H4 (cell line): ENCODE measurements at regions not wholly inside any gene's neighbourhood (a gene's known extent, or its start where the extent isn't known, plus 50 kb on each side); places are given as distances from the start of the nearest gene placed in this dataset.

Source experiments
- DNase-seq: peaks from one replicate; pipeline ENCODE4 v3.0.0-alpha.2; 2015; ENCODE audit warnings: low spot score

GRCh38 chr20:11573507-11573906, 344.2 kb upstream of the BTBD3 start:
- no peak for DNase-seq

- DNase-seq, result peak; percentile 42
These were observed 336.4 kb upstream of the BTBD3 start for GRCh38 chr20:11581271-11581670.

GRCh38 chr20:11582060-11582459, 335.6 kb upstream of the BTBD3 start:
- no peak for DNase-seq

DNA sequence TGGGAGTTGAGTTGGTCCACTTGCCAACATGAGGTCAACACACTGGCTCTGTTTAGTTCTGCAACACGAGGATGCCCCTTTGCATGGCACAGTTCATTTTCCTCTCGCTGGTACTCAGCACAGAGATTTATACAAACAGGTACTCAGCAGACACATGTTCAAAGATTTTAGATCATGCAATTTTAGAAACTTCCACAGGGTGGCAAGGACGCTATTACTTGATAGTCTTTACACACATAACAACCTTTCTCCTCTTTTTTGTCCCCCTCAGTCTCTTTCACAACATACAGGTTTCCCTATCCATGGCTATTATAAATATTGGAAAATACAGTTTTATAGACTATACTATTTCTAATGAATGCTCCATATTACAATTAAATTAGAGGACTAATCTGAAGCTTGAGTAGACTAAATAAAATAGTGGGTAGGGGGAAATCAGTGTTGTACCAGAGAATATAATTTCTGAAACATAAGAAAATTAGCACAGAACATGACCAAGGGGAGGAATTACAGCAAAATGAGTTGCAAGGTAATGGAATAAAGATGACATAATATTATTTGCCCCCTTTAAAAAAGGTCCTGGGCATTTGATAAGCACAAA, 331.8 kb upstream of the BTBD3 start:
- DNase-seq, result peak; percentile 27

DNA sequence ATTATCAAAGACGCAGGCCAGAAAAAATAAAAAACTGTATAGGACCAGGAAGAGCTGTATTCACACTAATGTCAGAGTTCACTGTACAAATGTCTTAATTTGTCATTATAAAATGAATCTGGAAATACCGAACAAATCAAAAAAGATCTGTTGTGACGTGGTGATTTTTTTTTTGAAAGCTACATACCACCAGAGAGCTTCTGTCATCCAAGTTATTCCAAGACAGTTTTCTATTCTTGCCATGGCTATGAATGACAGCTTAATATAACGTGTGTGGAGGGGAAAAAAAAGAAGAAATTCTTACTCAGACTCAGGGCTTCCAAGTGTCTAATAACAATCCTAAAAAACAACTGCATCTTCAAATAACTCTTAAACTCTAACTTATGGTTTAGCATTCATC, 328.8 kb upstream of the BTBD3 start:
- DNase-seq, result no peak

DNA sequence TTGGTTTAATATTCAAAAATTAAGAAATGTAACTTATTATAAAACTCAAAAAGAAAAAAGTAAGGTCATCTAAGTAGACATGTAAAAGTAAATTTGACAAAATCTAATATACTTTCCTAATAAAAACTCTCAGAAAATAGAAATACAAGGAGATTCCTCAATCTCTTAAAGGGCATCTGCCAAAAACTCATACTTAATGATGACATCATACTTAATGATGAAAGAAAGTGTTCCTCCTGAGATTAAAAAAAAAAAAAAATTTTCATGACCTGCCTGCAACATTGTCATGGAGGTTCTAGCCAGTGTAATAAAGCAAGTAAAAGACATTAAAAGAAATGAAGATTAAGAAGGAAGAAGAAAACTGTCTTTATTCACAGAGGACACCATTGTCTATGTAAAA, 325.7 kb upstream of the BTBD3 start:
- no peak for DNase-seq

GRCh38 chr20:11604339-11604738, 313.4 kb upstream of the BTBD3 start:
- no peak for DNase-seq

DNA sequence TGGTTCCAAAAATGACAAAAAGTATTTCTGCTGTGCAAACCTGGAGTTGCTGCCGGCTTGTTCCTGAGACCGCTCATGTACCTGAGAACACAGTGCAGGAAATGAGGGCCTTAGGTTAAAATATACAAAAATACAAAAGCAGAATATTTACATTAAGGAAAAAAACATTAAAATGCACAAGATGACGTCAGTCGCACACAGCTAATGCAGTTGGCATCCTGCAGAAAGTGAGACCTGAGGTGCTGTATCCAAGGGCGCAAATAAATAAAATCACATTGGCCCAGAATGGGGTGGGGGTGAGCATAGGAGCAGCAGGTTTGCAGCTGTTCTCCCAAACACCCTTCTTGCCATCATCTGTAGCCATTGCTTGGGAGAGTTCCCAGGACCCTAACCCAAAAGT, 310.6 kb upstream of the BTBD3 start:
- no peak for DNase-seq

- DNase-seq, result no peak
These were observed 309.0 kb upstream of the BTBD3 start for GRCh38 chr20:11608736-11609135.

DNA sequence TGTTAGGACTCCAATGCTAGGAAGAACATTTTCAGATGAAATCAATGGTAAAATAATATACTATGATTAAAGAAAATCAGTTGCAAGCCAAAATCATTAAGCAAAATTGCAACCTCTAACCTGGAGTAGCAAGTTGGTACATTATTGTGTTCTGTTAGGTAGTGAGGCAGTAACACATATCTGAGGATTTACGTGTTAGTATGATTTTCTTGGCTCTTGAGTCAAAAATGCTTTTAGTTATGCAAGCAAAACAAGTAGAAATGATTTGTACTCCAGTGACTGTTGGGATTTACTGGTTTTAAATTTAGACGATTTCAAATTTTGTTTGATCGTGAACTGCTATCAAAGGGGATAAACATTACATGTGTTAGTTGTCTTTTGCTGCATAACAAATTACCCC, 293.0 kb upstream of the BTBD3 start:
- DNase-seq, result no peak

DNA sequence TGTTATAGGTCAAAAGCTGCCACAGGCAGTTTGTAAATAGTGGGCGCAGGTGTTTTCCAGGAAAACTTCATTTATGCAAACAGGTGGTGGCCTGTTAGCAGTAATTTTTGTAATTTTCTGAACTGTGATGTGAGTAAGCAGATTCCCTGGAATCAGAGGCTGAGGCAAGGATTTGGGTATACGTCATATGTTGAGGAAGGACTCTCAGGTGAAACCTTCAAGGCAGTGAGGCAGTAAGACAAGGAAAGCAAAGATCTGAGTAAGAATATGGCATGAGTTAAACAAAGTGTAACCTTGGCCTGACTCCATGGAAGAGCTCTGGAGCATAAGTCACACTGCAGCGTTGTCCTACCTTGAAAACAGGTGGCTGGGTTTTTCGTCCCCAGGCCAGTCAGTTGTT, 291.1 kb upstream of the BTBD3 start:
- no peak for DNase-seq

GRCh38 chr20:11642866-11643265, 274.8 kb upstream of the BTBD3 start:
- DNase-seq, result no peak

- no peak for DNase-seq
These were observed 271.3 kb upstream of the BTBD3 start for GRCh38 chr20:11646359-11646758.

DNA sequence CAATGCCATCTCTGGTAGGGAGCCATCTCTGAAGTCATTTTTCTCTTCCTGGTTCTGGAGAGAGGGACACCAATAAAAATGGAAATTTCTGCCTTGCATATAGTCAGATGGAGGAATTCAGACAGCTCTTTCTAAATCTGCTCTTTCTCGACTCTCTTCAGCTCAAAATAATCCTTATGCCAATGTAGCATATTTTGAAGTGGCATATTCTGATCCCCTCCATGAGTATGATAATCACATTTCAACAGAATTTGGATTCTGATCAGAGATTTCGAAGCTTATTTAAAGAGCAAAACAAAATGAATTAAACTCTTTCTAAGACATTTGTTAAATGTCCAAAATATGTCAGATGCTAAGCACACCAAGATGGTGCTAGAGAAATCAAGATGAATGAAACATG, 267.1 kb upstream of the BTBD3 start:
- DNase-seq, result no peak

GRCh38 chr20:11651138-11651537, 266.6 kb upstream of the BTBD3 start:
- DNase-seq, result no peak

- no peak for DNase-seq
These were observed 266.0 kb upstream of the BTBD3 start for GRCh38 chr20:11651647-11652046.

DNA sequence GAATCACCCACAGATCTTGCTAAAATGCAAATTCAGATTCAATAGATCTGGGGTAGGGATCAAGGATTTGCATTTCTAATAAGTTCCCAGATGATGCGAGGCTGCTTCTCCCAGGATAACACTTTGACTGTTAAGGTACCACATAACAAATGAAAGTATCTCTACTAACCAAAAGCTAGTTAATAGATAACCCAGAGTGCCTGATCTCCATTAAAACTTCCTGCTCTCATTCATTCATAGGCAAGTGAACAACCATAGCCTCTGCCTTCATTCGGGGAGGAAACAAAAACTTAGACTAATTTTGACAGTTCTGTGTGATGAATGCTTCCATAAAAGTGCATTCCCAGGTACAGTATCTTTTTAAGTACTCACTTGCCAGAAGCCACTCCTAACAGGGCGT, 265.6 kb upstream of the BTBD3 start:
- DNase-seq, result no peak

GRCh38 chr20:11654766-11655165, 262.9 kb upstream of the BTBD3 start:
- no peak for DNase-seq

GRCh38 chr20:11660673-11661072, 257.0 kb upstream of the BTBD3 start:
- no peak for DNase-seq

DNA sequence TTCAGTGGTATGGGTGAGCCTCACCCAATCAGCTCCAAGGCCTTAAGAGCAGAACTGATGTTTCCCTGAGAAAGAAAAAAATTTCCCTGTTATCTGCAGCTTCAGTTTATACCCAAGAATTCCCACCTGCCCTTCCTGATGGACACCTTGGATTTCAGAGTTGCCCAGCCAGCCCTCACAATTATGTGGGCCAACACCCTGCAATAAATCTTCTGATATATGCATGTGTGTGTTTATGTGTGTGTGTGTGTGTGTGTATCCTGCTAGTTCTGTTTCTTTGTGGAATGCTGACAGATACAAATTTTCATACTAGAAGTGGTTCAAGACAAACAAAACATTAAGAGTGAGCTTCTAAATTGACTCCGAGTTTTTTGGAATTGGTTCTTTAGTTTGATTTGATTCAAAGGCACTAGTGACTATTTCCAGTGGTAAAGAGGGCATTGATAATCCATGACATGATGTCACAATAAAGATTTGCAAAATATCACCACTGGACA, 246.6 kb upstream of the BTBD3 start:
- no peak for DNase-seq

DNA sequence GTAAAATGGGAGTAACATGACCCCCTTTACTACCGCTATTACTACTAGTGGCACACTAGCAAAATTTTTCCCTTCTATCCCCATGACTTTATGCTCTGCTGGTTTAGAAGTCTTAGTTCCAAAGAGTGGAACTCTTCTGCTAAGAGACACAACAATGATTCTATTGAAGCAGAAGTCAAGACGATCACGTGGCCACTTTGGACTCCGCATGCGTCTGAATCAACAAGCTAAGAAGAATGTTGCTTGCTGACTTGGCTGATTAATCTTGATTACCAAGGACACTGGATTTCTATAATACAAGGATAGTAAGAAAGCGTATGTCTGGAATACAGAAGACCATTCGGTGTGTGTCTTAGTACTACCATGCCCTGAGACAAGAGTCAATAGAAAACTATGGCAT, 244.7 kb upstream of the BTBD3 start:
- no peak for DNase-seq

GRCh38 chr20:11675920-11676629, 241.6 kb upstream of the BTBD3 start:
- DNase-seq, result no peak

GRCh38 chr20:11676630-11677287, 240.9 kb upstream of the BTBD3 start:
- DNase-seq, result peak; percentile 49
